Fibroblast of villous mesenchyme (primary cell): ENCODE measurements at regions not wholly inside any gene's neighbourhood (a gene's known extent, or its start where the extent isn't known, plus 50 kb on each side); places are given as distances from the start of the nearest gene placed in this dataset.
"Not testable (repeated sequence)": the region's sequence is repeated elsewhere in the genome, so short reads cannot be mapped to it uniquely, and the experiment has no call there.

Source experiments
- DNase-seq: peaks from one replicate; pipeline ENCODE4 v3.0.0-alpha.2; 2010; ENCODE audit warnings: low read depth
- H3K4me3 ChIP-seq: 2 replicates; pipeline ENCODE4 v1.5.1; 2011; ENCODE audit warnings: low read depth, mild to moderate bottlenecking, low read length
- TF ChIP-seq, protein P1 (sequence below): IDR thresholded peaks from 2 replicates; pipeline ENCODE4 v1.5.1; 2012; ENCODE audit warnings: low read depth, mild to moderate bottlenecking, low read length; ENCODE audit not compliant: insufficient read depth

GRCh38 chr4:13711233-13711785 is 83.8 kb upstream of the BOD1L1 start:
- DNase-seq, result no peak
- TF ChIP-seq, protein P1, sequence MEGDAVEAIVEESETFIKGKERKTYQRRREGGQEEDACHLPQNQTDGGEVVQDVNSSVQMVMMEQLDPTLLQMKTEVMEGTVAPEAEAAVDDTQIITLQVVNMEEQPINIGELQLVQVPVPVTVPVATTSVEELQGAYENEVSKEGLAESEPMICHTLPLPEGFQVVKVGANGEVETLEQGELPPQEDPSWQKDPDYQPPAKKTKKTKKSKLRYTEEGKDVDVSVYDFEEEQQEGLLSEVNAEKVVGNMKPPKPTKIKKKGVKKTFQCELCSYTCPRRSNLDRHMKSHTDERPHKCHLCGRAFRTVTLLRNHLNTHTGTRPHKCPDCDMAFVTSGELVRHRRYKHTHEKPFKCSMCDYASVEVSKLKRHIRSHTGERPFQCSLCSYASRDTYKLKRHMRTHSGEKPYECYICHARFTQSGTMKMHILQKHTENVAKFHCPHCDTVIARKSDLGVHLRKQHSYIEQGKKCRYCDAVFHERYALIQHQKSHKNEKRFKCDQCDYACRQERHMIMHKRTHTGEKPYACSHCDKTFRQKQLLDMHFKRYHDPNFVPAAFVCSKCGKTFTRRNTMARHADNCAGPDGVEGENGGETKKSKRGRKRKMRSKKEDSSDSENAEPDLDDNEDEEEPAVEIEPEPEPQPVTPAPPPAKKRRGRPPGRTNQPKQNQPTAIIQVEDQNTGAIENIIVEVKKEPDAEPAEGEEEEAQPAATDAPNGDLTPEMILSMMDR, result no peak
- H3K4me3 ChIP-seq, result no peak overlapping the region

DNA sequence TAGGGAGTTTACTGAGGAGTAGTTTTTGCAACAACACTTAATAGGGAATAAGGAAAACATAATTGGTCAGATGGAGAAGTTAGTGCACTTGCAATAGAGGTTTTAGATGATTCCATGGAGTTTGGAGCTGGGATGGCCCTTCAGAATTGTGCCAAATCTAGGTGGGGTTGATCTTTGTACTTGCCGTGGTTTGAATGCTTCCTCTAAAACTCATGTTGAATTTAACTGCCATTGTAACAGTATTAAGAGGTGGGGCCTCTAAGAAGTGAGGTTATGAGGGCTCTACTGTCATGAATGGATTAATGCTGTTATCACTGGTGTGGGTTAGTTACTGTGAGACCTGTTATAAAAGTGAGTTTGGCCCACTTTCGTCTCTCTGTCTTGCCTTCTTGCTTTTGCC is 94.4 kb upstream of the BOD1L1 start:
- TF ChIP-seq, protein P1, result no peak
- no peak for DNase-seq
- no peak overlapping the region for H3K4me3 ChIP-seq

DNA sequence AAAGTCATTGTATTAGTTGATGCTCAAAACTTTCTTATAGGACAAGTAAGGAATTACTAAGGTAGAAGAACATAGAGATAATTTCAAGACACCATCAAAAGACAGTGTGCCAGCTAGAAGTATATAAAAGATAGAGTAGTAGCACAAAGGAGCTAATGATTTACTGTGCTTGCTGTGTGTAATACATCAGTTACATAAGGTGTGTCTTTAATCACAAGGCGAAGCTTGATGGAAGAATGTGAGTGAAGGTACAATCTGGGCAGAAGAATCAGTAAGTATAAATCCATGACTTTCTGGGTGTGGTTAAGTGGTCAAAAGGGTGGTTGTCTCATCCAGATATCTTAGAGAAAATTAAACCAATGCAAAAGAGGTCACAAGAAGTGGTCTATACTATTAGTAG is 95.1 kb upstream of the BOD1L1 start:
- no peak for DNase-seq
- H3K4me3 ChIP-seq, result no peak overlapping the region
- TF ChIP-seq, protein P1, result no peak

- TF ChIP-seq, protein P1, result no peak
- DNase-seq, result no peak
- H3K4me3 ChIP-seq, result no peak overlapping the region
Measured at GRCh38 chr4:13728761-13729160, 101.2 kb upstream of the BOD1L1 start.

DNA sequence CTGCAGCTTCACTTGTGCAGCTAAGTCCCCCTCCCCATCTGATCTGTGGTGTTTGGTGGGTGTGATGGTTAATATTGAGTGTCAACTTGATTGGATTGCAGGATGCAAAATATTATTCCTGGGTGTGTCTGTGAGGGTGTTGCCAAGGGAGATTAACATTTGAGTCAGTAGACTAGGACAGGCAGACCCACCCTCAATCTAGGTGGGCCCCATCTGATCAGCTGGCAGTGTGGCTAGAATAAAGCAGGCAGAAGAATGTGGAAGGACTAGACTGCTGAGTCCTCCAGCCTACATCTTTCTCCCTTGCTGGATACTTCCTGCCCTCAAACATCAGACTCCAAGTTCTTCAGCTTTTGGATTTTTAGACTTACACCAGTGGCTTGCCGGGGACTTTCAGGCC is 103.5 kb upstream of the BOD1L1 start:
- H3K4me3 ChIP-seq, result no peak overlapping the region
- TF ChIP-seq, protein P1, result no peak
- DNase-seq, result no peak

DNA sequence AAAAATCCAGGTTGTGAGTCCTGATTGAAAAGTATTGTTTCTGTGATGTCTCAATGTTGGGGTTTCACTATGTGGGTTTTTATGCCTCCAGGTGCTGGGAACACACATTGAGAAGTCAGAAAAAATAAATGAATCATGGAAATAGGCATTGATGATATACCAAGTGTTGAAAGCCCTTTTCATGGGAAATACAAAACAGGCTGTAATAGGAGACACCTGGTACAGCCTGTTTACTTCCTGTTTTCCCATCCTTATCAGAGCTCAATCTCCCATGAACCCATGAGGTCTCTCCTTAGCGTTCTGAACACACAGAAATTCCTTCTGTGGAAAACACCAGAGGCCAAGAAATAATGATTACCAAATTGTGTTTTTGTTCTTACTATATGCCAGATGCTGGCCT is 106.3 kb upstream of the BOD1L1 start:
- peak; percentile 83 for DNase-seq
- TF ChIP-seq, protein P1, result no peak
- H3K4me3 ChIP-seq, result no peak overlapping the region

DNA sequence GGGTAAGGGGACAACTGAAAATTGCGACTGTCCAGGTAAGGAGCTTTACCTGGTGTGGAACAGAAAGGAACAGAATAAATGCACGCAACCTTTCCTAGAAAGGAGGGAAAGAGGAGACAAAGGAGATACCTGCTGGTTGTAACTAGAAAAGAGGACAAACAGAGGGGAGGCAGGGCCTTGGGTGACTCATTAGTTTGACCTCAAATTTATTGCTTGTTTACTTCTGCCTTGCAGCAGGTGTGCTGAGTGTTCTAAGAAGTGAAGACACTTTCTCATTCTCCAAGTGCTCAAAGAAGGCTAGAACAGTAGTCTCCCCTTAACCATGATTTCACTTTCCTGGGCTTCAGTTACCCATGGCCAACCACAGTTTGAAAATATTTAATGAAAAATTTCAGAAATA is 123.1 kb upstream of the BOD1L1 start:
- DNase-seq, result no peak
- TF ChIP-seq, protein P1, result no peak
- H3K4me3 ChIP-seq, result no peak overlapping the region

GRCh38 chr4:13761581-13761980 is 134.1 kb upstream of the BOD1L1 start:
- H3K4me3 ChIP-seq, DNase-seq: not testable (repeated sequence)
